Renal cortex interstitium (tissue), 11 donors: ENCODE measurements at regions not wholly inside any gene's neighbourhood (a gene's known extent, or its start where the extent isn't known, plus 50 kb on each side); places are given as distances from the start of the nearest gene placed in this dataset.

Experiments used
- DNase-seq, 11 donors: peaks; one replicate each; pipeline ENCODE4 v3.0.0-alpha.2; 2013; ENCODE audit warnings: low read depth in 9 of 11, low spot score in 4 of 11; ENCODE audit errors: extremely low read depth in 1 of 11

GRCh38 chr18:28576941-28577340, 400.0 kb upstream of the CDH2 start:
- DNase-seq = no peak

GRCh38 chr18:28575123-28575522, 398.2 kb upstream of the CDH2 start:
- DNase-seq = no peak

DNA sequence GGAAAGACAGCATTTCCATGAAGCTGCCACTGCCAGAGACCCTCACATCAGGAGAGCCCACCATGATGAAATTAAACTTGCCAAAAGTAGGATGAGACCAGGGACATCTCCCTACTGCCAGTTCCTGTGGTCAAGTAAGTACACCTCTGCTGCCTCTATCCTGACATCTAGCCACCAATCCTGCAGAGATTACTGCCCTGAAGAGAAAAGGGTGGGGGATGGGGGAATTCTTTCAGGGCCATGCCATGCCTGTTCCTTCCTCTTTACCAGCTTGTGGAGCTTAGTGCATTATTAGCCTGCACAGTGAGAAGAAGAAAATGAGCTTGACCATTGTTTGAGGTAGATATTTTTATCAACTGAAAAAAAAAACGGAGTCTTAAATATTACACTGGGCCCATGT, 397.2 kb upstream of the CDH2 start:
- no peak for DNase-seq

GRCh38 chr18:28571929-28572328, 395.0 kb upstream of the CDH2 start:
- DNase-seq = no peak

GRCh38 chr18:28560331-28560730, 383.4 kb upstream of the CDH2 start:
- no peak for DNase-seq

DNA sequence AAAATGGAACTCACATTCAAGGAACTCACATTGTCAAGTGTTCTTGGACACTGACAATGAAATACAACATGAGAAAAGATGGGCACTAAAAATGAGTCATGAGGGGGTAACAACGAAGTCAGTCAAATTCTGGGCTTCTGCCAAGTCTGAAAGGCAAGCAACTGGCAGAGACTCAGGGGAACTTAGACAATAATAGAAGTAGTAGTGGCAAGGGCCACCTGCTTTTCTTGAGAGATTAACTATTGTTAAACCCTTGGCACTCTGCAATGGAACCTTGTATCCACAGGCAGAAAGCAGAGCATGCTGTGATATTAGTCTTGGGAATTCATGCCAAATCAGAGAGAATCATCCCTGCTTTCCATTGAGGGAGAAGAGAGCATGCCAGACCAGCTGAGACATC, 382.6 kb upstream of the CDH2 start:
- no peak for DNase-seq

- DNase-seq = no peak
Observed at GRCh38 chr18:28541934-28542333, 365.0 kb upstream of the CDH2 start.

- no peak for DNase-seq
Observed at GRCh38 chr18:28541276-28541930, 364.5 kb upstream of the CDH2 start.

GRCh38 chr18:28529644-28530043, 352.7 kb upstream of the CDH2 start:
- no peak for DNase-seq

DNA sequence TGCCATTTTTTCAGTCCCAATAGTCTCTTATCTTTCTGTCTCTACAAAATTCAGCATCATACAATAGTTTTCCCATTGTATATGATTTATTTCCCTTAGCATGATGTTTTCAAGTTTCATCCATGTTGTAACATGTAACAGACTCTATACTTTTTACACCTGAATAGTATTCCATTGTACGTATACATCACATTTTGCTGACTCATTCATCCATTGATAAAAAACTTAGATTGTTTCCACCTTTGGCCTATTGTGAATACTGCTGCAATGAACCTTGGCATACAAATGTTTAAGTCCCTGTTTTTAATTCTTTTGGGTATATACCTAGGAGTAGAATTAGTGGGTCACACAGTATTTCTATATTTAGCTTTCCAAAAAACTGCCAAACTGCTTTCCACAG, 349.3 kb upstream of the CDH2 start:
- DNase-seq = no peak

GRCh38 chr18:28523758-28524475, 347.0 kb upstream of the CDH2 start:
- no peak for DNase-seq

- DNase-seq = no peak
Observed at GRCh38 chr18:28522236-28522635, 345.3 kb upstream of the CDH2 start.

- DNase-seq = no peak
Observed at GRCh38 chr18:28519997-28520396, 343.1 kb upstream of the CDH2 start.

DNA sequence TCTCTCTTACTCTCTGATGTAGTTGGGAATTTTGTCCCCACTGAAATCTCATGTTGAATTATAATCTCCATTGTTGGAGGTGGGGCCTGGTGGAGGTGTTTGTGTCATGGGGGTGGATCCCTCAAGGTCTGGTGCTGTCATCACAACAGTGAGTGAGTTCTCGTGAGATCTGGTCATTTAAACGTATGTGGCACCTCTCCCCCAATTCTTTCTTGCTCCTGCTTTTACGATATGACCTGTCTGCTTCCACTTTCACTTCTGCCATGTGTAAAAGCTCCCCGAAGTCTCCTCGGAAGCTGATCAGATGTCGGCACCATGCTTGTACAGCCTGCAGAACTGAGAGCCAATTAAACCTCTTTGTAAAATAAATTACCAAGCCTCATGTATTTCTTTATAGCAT, 337.8 kb upstream of the CDH2 start:
- DNase-seq = no peak

- no peak for DNase-seq
Observed at GRCh38 chr18:28512357-28512756, 335.4 kb upstream of the CDH2 start.

DNA sequence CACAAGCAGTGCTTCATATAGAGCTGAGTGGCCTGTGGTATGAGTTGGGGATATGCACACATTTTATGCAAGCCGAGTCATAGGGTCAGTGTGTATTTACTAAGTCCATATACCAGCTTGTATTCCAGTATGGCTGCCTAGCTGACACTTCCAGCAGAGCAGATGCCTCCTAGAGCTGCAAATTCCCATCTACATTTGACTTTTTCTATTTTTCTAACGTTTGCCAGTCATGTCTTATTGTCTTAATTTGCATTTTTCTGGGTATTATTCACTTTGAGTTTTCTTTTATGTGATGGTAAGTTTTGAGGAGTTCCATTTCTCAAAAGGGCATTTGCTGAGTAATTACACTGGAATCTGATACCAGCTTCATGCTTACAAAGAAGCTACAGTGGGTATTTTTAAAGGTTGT, 334.5 kb upstream of the CDH2 start:
- no peak for DNase-seq

GRCh38 chr18:28510210-28510609, 333.3 kb upstream of the CDH2 start:
- no peak for DNase-seq

GRCh38 chr18:28504066-28504465, 327.1 kb upstream of the CDH2 start:
- no peak for DNase-seq

GRCh38 chr18:28494151-28494550, 317.2 kb upstream of the CDH2 start:
- no peak for DNase-seq

DNA sequence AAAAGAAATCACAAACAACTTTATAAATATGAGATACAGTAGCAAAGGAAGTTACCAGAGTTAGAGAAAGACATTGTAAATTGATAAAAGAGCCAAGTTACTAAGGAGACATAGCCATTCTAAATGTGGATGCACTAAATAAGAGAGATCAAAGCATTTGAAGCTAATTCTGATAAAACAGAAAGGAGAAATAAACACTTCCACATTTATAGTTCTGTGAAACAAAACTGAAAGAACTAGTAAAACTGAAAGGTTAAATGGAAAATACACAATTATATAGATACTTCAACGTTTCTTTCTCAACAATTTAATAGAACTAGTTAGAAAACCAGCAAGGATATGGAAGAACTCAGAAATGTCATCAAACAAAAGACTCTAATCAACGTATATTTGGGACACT, 309.0 kb upstream of the CDH2 start:
- DNase-seq = no peak

- DNase-seq = no peak
Observed at GRCh38 chr18:28485210-28485801, 308.4 kb upstream of the CDH2 start.
